ENCODE measurements at regions not wholly inside any gene's neighbourhood (a gene's known extent, or its start where the extent isn't known, plus 50 kb on each side); places are given as distances from the start of the nearest gene placed in this dataset.

- H3K9me3 ChIP-seq: peaks cover 0 to 43% (median 14%) of the 10 kb centered on the region in 12 donors
- H3K4me1 ChIP-seq: no peaks in the 10 kb centered on the region
- TF ChIP-seq CTCF (IDR thresholded peaks at IDR 0.05): no peak
- TF ChIP-seq POLR2A (IDR thresholded peaks at IDR 0.05): no peak
- no peaks in the 10 kb centered on the region for H3K36me3 ChIP-seq
- no peaks in the 10 kb centered on the region for H3K27me3 ChIP-seq
- intact Hi-C loops (cut with DNase I): no loop called here
- WGBS, 4 donors: 95 to 96% (median 95%) methylated on average over 5 of the region's 5 CpGs
- ATAC-seq (no peak), DNase-seq (peak in 1 of 5 donors; percentile 44)
- no peak overlapping the region for H3K4me3 ChIP-seq
- no peak overlapping the region for H3K27ac ChIP-seq
Observed at GRCh38 chr22:49613108-49613507, 214.6 kb downstream of the BRD1 start.

- peak in 1 of 5 donors; percentile 28 for DNase-seq
- Histone ChIP-seq H3K4me3 (no peak overlapping the region), H3K9me3 (peaks cover 0 to 51% (median 29%) of the 10 kb centered on the region in 12 donors), H3K27me3 (no peaks in the 10 kb centered on the region), H3K36me3 (no peaks in the 10 kb centered on the region), H3K4me1 (no peaks in the 10 kb centered on the region), H3K27ac (no peak overlapping the region)
- no peak for TF ChIP-seq CTCF (IDR thresholded peaks at IDR 0.05)
- no peak for TF ChIP-seq POLR2A (IDR thresholded peaks at IDR 0.05)
- intact Hi-C loops (cut with DNase I): no loop called here
- WGBS, 4 donors: 88 to 90% (median 90%) methylated on average over 24 of the region's 24 CpGs
- no peak for ATAC-seq
Observed at GRCh38 chr22:49609207-49609876, 218.3 kb downstream of the BRD1 start.

GRCh38 chr22:49608660-49609059 is 219.0 kb downstream of the BRD1 start:
- DNase-seq: no peak
- ATAC-seq: no peak
- H3K27ac ChIP-seq: no peak overlapping the region
- TF ChIP-seq POLR2A (IDR thresholded peaks at IDR 0.05) (no peak), CTCF (IDR thresholded peaks at IDR 0.05) (no peak)
- H3K36me3 ChIP-seq: no peaks in the 10 kb centered on the region
- intact Hi-C loops (cut with DNase I): no loop called here
- H3K4me1 ChIP-seq: no peaks in the 10 kb centered on the region
- H3K9me3 ChIP-seq: peaks cover 0 to 50% (median 30%) of the 10 kb centered on the region in 12 donors
- H3K4me3 ChIP-seq: no peak overlapping the region
- no peaks in the 10 kb centered on the region for H3K27me3 ChIP-seq
- WGBS, 4 donors: 85 to 91% (median 89%) methylated on average over 14 of the region's 14 CpGs

GRCh38 chr22:49608228-49608627 is 219.4 kb downstream of the BRD1 start:
- H3K9me3 ChIP-seq: peaks cover 0 to 46% (median 25%) of the 10 kb centered on the region in 12 donors
- no peak overlapping the region for H3K27ac ChIP-seq
- no peaks in the 10 kb centered on the region for H3K4me1 ChIP-seq
- ATAC-seq: no peak
- WGBS, 4 donors: 81 to 87% (median 86%) methylated on average over 8 of the region's 8 CpGs
- TF ChIP-seq CTCF (IDR thresholded peaks at IDR 0.05) (no peak), POLR2A (IDR thresholded peaks at IDR 0.05) (no peak)
- no peak overlapping the region for H3K4me3 ChIP-seq
- H3K27me3 ChIP-seq: no peaks in the 10 kb centered on the region
- intact Hi-C loops (cut with DNase I): no loop called here
- H3K36me3 ChIP-seq: no peaks in the 10 kb centered on the region
- DNase-seq: peak in 1 of 5 donors; percentile 53

Data from heart left ventricle (tissue), 16 donors.